Stimulated activated CD4-positive, alpha-beta T cell treated with anti-CD3 and anti-CD28 coated beads, Interleukin-12 subunit alpha, Interleukin-12 subunit beta, amount 100 ng/mL, for 48 hours (primary cell): ENCODE measurements at regions not wholly inside any gene's neighbourhood (a gene's known extent, or its start where the extent isn't known, plus 50 kb on each side); places are given as distances from the start of the nearest gene placed in this dataset.
"Not testable (repeated sequence)": the region's sequence is repeated elsewhere in the genome, so short reads cannot be mapped to it uniquely, and the experiment has no call there.

Source experiments
- DNase-seq, 3 donors: peaks; one replicate each; pipeline ENCODE4 v3.0.0-alpha.2; 2020; ENCODE audit warnings: low read depth in 2 of 3, low spot score in 1 of 3

DNA sequence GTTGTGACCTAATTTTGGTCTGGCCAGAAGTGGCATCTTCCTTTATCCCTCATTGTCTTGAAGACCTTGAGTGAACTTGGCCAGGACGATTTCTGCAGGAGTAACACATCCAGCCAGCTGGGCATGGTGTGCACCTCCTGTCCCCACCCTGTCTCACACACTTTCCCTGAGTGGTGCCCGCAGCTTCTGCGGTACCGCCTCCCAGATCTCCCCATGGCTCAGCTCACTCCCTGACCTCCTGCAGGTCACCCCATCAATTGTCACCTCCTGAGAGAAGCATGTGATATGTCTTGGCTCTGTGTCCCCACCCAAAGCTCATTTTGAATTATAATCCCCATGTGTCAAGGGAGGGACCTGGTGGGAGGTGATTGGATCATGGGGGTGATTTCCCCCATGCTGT is 50.2 kb upstream of the TP53I11 start:
- no peak for DNase-seq

DNA sequence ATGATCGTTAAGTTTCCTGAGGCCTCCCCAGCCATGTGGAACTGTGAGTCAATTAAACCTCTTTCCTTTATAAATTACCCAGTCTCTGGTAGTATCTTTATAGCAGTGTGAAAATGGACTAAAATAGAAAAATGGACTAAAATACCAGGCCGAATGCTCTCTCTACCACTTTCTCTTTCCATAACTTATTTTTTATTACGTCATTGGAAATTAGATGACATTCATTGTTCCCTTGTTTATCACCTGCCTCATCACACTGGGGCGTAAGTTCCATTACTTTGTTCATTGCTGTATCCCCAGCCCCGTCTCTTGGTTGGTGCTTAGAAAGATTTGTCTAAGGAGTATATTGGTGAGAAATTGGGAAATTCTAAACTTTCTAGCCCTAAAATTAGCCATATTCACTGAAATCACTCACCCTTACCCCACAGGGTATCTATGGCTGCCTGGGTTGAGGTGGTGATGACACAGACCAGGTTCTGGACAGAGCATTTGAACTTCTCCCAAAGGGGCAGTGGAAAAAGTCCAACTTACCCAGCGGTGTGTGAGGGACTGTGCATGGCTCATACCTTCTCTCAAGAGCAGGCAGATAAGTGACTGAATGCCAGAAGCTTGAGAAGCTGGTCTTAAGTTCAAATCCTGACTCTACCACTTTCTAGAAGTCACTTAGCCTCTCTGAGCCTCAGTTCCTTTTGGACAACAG is 50.9 kb upstream of the TP53I11 start:
- no peak for DNase-seq

DNA sequence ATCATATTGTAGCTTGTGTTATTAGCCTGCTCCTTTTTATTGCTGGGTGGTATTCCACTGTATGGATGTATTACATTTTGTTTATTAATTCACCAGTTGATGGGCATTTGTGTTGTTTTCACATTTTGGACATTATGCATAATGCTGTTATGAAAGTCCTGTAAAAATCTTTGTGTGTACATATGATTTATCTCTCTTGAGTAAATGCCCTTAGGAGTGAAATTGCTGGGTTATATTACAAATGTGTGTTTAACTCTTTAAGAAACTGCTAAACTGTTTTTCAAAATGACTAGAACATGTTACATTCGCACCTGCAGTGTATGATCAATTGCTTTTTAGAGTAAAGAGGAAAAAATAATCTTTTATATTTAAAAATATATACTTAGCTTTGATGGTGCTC is 54.4 kb upstream of the TP53I11 start:
- no peak for DNase-seq

DNA sequence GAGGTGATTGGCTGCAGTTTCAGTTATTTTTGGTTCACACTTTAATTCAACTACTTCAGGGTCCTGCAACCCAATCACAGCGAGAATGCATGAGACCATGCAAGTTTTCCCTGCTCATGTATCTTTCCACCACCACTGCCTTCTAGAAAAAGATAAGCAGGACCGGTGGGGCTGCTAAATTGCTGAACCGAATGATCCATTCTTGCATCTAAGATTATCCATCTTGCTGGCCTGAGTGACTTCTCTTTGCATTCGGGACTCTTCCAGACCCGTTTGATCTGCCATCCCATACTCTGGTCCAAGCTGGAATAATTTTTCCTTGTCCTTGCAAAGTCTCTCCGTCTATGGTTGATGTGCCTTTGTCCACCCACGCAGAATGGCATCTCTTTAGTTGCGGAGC is 56.3 kb upstream of the TP53I11 start:
- DNase-seq = no peak

DNA sequence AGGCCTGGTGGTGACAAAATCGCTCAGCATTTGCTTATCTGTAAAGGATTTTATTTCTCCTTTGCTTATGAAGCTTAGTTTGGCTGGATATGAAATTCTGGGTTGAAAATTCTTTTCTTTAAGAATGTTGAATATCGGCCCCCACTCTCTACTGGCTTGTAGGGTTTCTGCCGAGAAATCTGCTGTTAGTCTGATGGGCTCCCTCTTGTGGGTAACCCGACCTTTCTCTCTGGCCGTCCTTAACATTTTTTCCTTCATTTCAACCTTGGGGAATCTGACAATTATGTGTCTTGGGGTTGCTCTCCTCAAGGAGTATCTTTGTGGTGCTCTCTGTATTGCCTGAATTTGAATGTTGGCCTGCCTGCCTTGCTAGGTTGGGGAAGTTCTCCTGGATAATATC is 65.3 kb upstream of the TP53I11 start:
- DNase-seq = not testable (repeated sequence)

DNA sequence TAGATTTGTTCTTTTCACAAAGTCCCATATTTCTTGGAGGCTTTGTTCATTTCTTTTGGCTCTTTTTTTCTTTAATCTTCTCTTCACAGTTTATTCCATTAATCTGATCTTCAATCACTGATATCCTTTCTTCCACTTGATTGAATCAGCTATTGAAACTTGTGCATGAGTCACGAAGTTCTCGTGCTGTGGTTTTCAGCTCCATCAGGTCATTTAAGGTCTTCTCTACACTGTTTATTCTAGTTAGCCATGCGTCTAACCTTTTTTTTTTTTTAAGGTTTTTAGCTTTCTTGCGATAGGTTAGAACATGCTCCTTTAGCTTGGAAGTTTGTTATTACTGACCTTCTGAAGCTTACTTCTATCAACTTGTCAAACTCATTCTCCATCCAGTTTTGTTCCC is 65.8 kb upstream of the TP53I11 start:
- not testable (repeated sequence) for DNase-seq

DNA sequence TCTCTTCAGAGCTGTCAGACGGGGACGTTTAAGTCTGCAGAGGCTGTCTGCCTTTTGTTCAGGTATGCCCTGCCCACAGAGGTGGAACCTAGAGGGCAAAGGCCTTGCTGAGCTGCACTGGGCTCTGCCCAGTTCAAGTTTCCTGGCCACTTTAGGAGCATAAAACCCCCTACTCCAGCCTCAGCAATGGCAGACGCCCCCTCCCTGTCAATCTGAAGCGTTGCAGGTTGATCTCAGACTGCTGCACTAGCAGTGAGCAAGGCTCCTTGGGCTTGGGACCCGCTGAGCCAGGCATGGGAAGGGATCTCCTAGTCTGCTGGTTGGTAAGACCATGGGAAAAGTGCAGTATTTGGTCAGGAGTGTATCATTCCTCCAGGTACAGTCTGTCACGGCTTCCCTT is 66.6 kb upstream of the TP53I11 start:
- no peak for DNase-seq

DNA sequence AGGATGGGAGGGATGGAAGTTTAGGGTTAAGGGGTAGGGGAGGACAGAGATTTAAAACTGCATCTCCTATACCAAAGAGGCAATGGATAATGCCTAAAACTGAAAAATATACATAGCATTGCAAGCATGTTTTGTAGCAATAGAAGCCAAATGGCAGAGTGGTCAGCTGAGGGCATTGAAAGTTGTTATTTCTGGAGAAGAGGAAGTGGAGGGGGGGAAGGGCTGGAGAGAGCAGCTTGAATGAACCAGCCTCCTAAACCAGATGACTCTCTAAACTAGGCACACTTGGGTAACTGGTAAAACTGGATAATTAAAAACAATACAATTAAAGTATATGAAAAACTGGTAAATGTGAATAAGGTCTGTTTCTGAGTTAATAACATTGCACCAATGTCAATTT is 70.3 kb upstream of the TP53I11 start:
- no peak for DNase-seq

DNA sequence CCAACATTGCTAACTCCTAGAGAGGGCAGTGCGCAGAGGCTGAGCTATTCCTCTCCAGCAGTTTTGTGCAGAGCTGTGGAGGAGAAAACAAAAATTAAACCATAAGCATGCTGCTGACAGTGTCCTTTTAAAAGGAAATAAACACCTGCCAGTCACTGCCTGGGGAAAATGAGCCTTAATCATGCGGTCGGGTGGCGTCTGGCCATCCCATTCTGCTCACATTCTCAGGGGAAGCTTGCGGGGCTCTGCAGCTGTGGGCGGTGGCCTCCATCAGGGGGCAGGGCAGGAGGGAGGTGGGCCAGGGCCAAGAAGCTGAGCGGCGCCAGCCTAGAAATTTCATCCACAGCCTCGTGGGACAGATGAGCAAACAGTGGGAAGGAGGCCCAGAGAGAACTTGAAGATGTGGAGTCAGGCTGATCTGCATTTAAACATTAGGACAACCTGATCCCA is 71.0 kb upstream of the TP53I11 start:
- DNase-seq = no peak

DNA sequence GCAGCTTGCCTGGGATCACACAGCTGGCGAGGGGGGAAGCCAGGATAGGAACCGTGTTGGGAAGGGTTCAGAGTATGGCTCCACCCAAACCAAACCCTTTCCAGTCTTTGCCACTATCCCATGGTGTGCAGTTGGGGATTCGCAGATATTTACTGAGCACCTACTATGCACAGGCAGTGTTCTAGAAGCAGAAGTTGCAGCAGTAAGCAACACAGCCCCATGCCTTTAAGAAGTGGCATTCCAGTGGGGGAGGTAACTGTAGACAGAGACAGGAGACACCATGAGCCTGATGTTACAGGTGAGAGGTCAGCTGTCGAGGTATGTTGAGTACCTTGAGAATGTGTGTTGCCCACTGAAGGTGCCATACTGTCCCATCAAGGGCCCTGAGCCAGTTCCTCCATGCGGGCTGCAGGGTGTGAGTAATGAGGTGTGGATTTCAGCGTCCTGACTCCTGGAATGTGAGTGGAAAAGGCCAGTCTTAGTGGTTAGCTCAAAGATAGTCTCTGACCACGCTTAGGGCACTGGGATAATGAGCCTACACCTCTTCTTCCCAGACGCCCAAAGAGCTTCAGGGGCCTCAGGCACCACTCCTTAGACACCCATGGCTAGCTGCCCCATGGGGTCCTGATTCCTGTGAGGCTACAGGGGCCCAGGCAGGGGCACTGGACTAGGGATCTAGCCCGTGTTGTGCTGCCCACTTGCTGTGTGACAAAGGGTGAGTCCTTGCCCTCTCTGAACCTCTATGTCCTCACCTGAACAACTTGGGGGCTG is 71.8 kb upstream of the TP53I11 start:
- no peak for DNase-seq

DNA sequence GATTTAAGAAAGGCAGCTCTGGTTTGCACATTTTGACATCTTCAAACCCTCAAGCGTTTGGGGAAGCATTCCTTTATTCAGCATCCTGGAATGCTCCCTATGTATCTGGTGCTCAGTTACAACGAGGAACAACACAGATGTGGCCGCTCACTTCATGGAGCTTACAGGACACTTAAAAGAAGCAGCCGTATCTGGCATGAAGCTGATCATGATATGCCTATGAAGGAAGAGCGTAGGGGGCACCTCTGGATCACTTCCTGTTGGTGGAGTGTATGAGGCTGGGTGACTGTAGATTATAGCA is 72.3 kb upstream of the TP53I11 start:
- DNase-seq = no peak

DNA sequence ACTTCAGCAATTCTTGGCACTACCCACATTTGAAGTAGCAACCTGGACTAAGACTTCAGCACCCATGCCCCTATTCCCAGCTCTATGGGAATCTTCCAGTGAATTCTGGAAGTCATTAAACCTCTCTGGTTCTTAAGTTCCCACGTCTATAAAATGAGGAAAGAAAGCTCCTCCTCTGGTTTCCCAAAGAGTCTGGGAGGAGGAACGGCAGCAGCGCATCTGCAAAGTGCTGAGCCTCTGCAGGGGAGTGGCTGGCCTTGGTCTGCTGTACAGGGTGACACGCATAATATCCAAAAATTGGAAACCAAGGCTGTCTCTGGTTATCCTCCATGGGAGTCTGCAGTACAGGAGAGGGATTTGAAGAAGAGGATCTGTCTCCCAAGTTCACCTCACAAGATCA is 73.6 kb upstream of the TP53I11 start:
- no peak for DNase-seq

DNA sequence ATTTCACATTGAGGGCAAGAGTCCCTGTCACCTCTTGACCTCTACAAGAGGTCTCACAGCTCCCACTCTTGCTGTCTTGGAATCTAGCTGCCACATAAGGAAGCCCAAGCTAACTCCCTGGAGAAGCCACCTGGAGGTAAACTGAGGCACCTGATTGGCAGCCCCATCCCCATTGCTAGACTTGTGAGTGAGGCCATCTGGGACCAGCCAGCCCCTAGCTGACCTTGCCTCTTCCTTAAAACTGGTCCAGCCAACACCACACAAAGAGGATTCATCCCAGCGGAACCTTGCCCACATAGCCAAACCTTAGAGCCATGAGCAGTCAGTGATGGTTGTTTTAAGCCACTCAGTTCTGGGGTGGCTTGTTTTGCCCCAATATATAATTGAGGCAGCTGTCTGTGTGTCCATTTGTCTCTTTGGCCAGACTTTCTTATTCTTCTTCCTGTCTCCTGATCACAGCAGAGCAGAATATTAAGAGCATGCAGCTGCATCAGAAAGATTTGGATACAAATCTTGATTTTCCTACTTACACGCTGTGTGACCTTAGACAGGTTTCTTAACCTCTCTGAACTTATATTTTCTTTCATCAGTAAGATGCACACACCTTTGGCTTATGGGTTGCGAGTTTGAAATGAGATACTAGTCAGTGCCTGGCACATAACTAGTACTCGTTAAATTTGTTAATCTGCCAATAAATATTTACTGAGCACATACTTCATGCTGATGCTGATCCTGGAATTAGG is 74.3 kb upstream of the TP53I11 start:
- no peak for DNase-seq

DNA sequence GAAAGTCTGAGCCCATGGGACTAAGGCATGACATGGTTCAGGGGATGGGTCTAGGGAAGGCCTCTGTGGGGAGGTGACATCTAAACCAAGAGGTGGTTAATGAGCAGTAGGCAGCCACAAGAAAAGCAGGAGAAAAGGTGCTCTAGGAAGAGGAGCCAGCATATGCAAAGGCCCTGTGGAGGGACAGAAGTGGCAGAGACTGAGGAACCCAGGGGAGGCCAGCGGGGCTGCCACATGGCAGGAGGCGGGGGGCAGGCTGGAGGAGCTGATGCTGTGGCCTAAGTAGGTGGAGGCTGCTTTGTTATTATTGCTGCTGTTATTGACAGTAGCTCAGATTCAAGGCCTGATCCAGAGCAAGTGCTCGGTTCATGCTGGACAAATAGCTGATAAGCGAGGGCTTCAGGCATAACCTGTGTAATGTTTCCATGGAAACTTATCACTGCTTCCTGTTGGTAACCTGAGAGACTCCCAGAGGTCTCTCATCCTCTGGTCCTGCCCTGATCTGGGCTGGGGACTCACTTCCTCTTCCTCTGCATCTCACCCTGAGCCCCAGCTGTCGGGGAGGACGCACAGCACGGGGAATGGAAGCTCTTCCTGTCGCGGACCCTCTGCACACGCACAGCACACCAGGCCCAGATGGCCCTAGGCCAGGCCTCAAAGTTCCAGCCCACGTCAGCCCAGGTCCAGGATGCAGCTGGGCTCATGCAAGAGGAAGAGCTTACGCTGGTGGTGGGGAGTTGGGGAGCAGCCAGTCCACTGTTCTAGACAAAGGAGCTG is 75.2 kb upstream of the TP53I11 start:
- no peak for DNase-seq

DNA sequence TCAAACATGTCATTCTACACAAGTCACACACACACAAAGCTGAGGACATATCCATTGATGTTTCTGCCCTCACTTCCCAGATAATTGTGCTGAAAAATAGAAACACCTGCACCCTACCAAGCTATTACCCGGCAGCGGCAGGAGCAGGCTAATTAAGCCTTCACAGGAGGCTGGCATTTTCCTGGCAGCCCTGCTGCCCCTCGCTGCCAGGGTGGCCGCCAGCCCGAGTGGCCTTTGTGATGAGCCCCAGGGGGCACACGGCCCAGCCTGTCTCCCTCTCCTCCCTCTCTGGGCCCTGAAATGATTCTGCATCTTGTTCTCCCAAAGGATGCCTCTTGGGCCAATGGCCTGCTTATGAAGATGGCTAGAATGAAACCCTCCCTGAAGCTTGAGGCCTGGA is 76.2 kb upstream of the TP53I11 start:
- no peak for DNase-seq

DNA sequence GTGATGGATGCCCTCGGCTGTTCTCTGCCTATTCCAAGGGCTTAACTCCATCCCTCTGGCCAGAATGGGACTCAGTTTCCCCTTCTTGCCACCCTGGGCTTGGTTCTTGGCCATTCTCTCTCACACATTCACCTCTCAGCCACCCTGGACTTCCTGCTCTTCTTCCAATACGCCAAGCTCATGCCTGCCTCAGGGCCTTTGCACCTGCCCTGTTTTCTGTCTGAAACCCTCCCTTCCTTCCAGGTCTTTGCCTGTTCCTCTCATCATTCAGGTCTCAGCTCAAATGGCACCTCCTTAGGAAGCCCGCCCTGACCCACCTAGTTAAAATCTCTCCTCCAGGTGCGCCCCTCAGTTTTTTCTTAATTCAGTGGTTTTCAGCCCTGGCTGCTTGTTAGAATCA is 76.6 kb upstream of the TP53I11 start:
- no peak for DNase-seq

DNA sequence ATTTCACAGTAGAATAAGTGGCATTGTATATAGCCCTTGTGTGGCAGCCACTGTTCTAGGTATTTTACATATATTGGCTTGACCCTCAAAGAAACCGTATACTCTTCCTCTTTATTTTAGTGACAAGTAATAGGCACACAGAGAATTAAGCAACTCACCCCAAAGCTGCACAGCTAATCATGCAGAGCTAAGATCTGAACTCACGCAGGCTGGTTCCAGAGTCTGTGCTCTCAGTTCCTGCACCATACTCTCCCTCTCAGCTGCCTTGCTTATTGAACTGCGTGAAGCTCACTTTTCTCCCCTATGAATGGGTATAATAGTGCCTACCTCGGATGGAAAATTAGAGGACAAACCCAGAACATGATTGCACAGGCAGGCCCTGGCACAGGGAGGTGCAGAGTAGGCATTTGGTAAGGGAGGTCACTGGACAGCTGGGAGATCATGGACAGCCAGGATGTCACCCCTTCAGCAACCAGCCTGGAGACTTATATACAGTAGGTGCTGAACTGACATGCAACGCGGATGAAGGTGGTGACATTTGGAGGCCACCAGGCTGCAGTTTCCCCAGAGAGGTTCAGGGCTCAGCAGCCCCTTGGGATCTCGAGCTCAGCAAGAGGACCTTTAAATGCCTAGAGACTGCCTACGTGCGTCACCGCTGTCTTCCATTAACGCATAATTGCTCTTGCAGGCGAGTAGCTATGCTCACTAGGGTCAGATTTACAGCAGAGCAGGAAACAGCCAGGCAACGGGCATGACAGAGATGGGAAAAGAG is 78.4 kb upstream of the TP53I11 start:
- DNase-seq = no peak

DNA sequence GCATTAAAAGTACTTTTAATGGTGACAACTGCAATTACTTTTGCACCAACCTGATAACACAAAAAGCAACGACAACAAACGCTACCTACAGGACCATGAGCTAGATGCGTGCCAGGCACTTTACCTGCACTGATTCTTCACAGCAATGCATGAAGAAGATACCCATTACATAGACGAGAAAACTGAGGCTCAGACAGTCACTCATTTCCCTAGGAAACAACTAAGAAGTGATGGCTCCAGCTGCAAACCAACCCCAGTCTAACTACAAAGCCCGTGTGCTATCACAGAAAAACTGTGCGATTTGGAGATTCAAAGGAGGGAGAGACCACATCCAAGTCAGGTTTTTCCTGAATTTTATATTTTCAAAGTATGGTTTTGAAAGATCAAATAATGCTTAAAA is 80.1 kb upstream of the TP53I11 start:
- no peak for DNase-seq

DNA sequence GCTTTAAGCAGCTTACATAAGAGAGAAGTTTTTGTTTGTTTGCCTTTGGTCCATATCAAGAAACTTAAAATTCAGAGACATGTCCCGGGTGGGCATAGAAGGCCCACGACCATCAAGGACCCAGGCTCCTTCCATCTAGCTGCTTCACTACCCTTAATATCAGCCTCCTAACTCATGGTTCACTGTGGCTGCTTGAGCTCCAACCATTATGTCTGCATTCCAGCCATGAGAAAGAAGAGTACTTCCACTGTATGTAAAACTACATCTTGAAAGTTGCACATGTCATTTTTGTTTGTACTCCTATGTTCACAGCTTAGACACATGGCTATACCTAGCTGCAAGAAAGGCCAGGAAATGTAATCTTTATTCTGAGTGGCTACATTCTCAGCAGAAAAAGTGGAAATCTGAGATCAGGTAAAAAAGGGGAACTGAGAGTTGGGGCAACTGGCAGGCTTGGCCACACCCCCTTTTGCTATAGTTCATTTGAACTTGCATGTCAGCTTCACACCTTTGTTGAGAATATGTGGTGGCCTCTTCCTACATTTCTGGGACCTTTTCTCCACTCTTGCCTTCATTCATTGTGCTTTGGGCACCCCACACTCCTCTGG is 81.3 kb upstream of the TP53I11 start:
- no peak for DNase-seq

DNA sequence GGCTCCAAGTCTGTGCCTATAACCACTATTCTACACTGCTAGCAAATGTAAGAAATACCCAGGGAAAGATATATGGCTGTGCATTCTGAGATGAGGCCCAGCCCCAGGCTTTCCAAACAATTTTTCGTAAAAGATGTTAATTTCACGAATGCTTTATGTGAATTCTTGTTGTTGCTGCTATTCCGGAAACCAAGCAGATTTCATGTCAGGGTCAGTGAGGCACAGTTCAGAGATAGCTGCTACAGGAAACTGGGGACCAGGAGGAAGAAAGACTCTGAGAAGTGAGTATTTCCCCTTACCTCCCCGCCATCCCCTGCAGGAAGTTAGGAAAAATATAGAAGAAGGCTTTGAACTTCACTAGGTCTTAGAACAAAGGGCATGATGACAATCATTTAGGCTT is 84.7 kb upstream of the TP53I11 start:
- DNase-seq = no peak
